Activated CD4-positive, alpha-beta T cell treated with anti-CD3 and anti-CD28 coated beads for 36 hours (primary cell): ENCODE measurements at regions not wholly inside any gene's neighbourhood (a gene's known extent, or its start where the extent isn't known, plus 50 kb on each side); places are given as distances from the start of the nearest gene placed in this dataset.
"Not testable (repeated sequence)": the region's sequence is repeated elsewhere in the genome, so short reads cannot be mapped to it uniquely, and the experiment has no call there.

ENCODE experiments used
- ATAC-seq: fragments of 200-7000 bp; cut with Tn5 transposase; one replicate; pipeline ENCODE4 v1.10.0; 2021; ENCODE audit warnings: mild to moderate bottlenecking, moderate library complexity
- CTCF ChIA-PET: fragments of 350-600 bp; sonication (Branson Sonifier 250); formaldehyde crosslinking; loops from one replicate; lab custom pipeline; 2021; ENCODE audit warnings: antibody characterized with exemption; lab: Charles Lee
- POLR2A ChIA-PET: fragments of 350-600 bp; sonication (Branson Sonifier 250); formaldehyde crosslinking; loops from one replicate; lab custom pipeline; 2021; ENCODE audit warnings: antibody characterized with exemption, inconsistent platforms; lab: Charles Lee
- DNase-seq: peaks from one replicate; pipeline ENCODE4 v3.0.0-alpha.2; 2020
- H3K27ac Mint-ChIP-seq: one replicate; pipeline ENCODE4 v1.8.0; 2021; ENCODE audit warnings: mixed read lengths
- H3K27me3 Mint-ChIP-seq: one replicate; pipeline ENCODE4 v1.8.0; 2021; ENCODE audit warnings: mixed read lengths
- H3K36me3 Mint-ChIP-seq: one replicate; pipeline ENCODE4 v1.8.0; 2021; ENCODE audit warnings: low read depth, mixed read lengths
- H3K4me1 Mint-ChIP-seq: one replicate; pipeline ENCODE4 v1.8.0; 2021; ENCODE audit warnings: mixed read lengths
- H3K4me3 Mint-ChIP-seq: one replicate; pipeline ENCODE4 v1.8.0; 2021; ENCODE audit warnings: mild to moderate bottlenecking, moderate library complexity, mixed read lengths
- H3K9me3 Mint-ChIP-seq: one replicate; pipeline ENCODE4 v1.8.0; 2021; ENCODE audit warnings: low read depth, mixed read lengths
- intact Hi-C, 2 experiments: fragments of 100-400 bp; cut with DNase I in 1 of 2; cut with micrococcal nuclease in 1 of 2; formaldehyde crosslinking; loops; one replicate each; pipeline versions ENCODE4 v1.14.2 to v1.15.1; 2022 to 2024; cut with DNase I, micrococcal nuclease

DNA sequence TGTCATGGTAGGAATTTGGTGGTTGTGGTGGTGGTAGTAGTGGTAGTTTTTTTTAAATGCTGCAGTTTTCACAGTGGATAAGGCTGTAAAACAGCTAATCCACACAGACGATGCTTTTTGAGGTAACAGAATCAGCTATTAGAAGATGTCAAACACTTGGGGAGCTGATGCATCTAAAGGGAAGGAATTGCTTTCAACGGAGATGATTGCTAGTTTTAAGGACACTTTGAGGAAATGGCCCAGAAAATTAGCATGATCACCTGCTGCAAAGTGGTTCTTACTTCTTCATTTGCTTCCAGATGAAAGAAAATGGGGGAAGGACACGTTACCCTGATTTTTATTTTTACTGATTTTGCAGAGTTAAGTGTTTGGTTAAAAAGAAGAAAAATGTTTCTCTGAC lies 178.2 kb upstream of the ATP10B start:
- no peaks in the 10 kb centered on the region for H3K9me3 Mint-ChIP-seq

DNA sequence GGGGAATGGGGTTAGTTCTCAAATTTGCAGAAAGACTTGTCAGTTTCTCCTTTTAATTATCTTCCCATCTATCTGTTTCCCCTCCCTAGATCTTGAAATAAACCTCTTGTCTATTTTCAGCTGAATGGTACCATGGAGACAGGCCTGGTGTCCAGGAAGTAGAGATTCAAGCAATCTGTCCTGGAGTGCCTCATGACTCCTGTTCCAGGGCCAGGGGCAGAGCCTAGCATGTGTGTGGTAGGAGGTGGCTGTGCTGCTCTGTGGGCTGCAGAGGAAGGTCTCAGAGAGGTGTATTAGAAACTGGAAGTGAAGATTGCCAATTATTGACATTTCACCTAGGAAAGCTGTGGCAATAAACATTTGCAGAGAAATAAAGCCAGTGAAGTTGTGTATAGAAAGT lies 175.8 kb upstream of the ATP10B start:
- ChIA-PET CTCF (no interaction called here), POLR2A (no interaction called here)
- intact Hi-C loops, result no loop called here
- no peaks in the 10 kb centered on the region for H3K36me3 Mint-ChIP-seq
- ATAC-seq, result no peak
- no peak for DNase-seq
- no peaks in the 10 kb centered on the region for H3K4me1 Mint-ChIP-seq
- no peaks in the 10 kb centered on the region for H3K9me3 Mint-ChIP-seq
- no peak overlapping the region for H3K4me3 Mint-ChIP-seq
- H3K27ac Mint-ChIP-seq, result no peak overlapping the region
- H3K27me3 Mint-ChIP-seq, result peaks cover 2% of the 10 kb centered on the region

More for the DNA sequence above, 178.2 kb upstream of the ATP10B start:
- no peak for DNase-seq
- Mint-ChIP-seq H3K27ac (no peak overlapping the region), H3K4me3 (no peak overlapping the region), H3K36me3 (no peaks in the 10 kb centered on the region), H3K4me1 (no peaks in the 10 kb centered on the region), H3K27me3 (peaks cover 3% of the 10 kb centered on the region)
- ChIA-PET POLR2A (no interaction called here), CTCF (no interaction called here)
- intact Hi-C loops, result no loop called here
- ATAC-seq, result no peak

DNA sequence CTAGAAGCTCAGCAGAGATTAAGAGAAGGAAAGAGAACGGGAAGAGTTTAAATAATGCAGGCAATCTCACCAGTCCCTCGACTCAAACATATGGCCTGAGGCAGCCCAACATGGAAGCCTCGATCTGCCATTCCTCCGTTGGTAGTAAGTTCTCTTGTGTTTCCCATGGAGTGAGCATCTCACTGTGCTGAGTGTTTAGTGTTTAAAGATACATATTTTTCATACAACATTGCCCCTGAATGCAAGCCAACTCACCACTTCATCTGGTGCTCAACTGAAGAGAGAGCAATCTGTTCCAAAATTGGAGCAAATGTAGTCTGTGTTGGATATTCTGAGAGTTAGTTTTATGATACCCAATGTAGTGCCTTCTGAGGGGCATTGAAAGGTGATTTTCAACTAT lies 171.5 kb upstream of the ATP10B start:
- no peak for ATAC-seq
- POLR2A ChIA-PET, result no interaction called here
- Mint-ChIP-seq H3K4me3 (no peak overlapping the region), H3K4me1 (no peaks in the 10 kb centered on the region), H3K36me3 (no peaks in the 10 kb centered on the region), H3K27me3 (peaks cover 6% of the 10 kb centered on the region), H3K27ac (no peak overlapping the region), H3K9me3 (no peaks in the 10 kb centered on the region)
- intact Hi-C loops, result no loop called here
- no peak for DNase-seq
- CTCF ChIA-PET, result no interaction called here

- Mint-ChIP-seq H3K36me3 (no peaks in the 10 kb centered on the region), H3K4me1 (no peaks in the 10 kb centered on the region), H3K9me3 (no peaks in the 10 kb centered on the region), H3K27me3 (peaks cover 6% of the 10 kb centered on the region), H3K27ac (no peak overlapping the region), H3K4me3 (no peak overlapping the region)
- CTCF ChIA-PET, result no interaction called here
- DNase-seq (no peak), ATAC-seq (no peak)
- POLR2A ChIA-PET, result no interaction called here
- intact Hi-C loops, result no loop called here
Observed at GRCh38 chr5:161022151-161022550, 170.1 kb upstream of the ATP10B start.

DNA sequence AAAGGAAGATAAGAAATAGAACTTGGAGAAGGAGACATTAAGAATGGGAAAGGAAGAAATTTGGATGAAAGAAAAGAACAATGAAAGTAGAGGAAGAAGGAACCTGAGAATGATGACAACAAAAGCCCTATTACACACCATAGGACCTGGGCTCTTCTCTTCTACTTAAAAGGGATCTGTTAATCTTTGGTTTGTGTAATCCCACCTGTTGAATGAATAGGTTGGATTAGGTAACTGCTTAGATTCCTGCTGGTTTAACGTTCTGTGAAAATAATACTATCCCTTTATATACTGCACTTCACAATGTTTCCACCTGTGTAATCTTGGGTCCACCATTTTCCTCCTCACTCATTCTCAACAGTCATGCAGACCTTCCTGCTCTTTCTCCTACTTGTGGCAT lies 157.8 kb upstream of the ATP10B start:
- H3K27ac Mint-ChIP-seq, result no peak overlapping the region
- ChIA-PET POLR2A (no interaction called here), CTCF (no interaction called here)
- ATAC-seq, result no peak
- H3K9me3 Mint-ChIP-seq, result peaks cover 3% of the 10 kb centered on the region
- H3K27me3 Mint-ChIP-seq, result peaks cover 2% of the 10 kb centered on the region
- DNase-seq, result no peak
- no peaks in the 10 kb centered on the region for H3K36me3 Mint-ChIP-seq
- H3K4me3 Mint-ChIP-seq, result no peak overlapping the region
- H3K4me1 Mint-ChIP-seq, result no peaks in the 10 kb centered on the region
- intact Hi-C loops, result no loop called here

DNA sequence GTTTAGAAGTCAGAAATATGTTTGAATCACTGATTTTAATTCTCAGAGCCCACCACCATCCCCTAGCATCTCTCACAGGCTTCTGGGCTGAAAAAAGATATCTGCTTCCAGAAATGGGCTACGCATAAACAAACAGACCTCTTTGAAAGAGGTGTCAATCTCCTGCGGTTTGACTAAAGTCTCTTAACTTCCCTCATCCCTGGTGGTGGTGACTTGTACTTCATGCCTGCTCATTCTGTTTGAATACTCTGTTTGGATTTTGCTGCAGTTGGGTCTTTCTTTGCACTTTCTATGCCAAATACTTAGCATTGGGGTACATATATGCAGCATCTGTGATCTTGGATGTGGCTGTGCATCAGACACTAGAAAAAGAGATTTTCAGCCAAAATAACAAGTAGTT lies 157.2 kb upstream of the ATP10B start:
- no peaks in the 10 kb centered on the region for H3K36me3 Mint-ChIP-seq
- no peak for DNase-seq
- H3K4me1 Mint-ChIP-seq, result no peaks in the 10 kb centered on the region
- H3K27me3 Mint-ChIP-seq, result peaks cover 2% of the 10 kb centered on the region
- peaks cover 6% of the 10 kb centered on the region for H3K9me3 Mint-ChIP-seq
- POLR2A ChIA-PET, result no interaction called here
- H3K27ac Mint-ChIP-seq, result no peak overlapping the region
- CTCF ChIA-PET, result no interaction called here
- H3K4me3 Mint-ChIP-seq, result no peak overlapping the region
- ATAC-seq, result no peak
- intact Hi-C loops, result no loop called here

DNA sequence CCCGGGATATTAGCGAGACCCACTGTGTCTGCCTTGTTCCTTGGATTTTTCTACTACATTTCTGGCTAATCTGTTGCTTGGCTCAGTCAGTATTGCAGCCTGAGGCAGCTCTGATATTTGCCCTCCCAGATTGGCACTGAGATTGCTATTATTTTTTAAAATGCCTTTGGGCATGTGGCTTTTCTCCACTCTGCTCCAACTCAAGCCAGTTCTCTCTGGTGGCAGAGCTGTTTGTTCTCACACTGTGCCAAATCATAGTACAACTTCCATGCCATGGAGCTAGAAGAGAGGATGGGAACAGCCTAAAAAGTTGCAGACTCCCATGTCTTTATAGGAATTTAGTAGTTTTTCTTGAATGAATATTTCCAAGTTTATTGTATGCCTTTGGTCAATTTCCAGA lies 155.9 kb upstream of the ATP10B start:
- ATAC-seq (no peak), DNase-seq (no peak)
- peaks cover 11% of the 10 kb centered on the region for H3K9me3 Mint-ChIP-seq
- intact Hi-C loops, result no loop called here
- no peak overlapping the region for H3K4me3 Mint-ChIP-seq
- ChIA-PET POLR2A (no interaction called here), CTCF (interaction anchor here (0.6 kb wide), 1 partner anchor 167 kb away, joined by 4 read pairs; no protein-coding TSS in a partner anchor)
- no peaks in the 10 kb centered on the region for H3K4me1 Mint-ChIP-seq
- H3K36me3 Mint-ChIP-seq, result no peaks in the 10 kb centered on the region
- H3K27ac Mint-ChIP-seq, result no peak overlapping the region
- H3K27me3 Mint-ChIP-seq, result peaks cover 2% of the 10 kb centered on the region

DNA sequence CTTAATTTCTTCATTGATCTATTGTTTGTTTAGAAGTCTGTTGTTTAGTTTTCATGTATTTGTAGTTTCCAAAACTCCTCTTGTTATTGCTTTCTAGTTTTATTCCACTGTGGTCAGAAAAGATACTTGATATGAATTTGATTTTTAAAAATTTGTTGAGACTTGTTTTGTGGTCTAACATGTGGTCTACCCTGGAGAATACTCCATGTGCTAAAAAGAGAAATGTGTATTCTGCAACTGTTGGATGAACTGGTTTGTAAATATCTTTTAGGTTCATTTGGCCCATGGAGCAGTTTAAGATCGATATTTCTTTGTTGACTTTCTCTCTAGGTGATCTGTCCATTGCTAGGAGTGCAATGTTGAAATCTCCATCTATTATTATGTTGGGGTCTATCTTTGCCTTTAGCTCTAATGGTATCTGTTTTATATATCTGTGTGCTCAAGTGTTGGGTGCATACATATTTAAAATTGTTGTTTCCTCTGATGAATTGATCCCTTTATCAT lies 150.6 kb upstream of the ATP10B start:
- ATAC-seq (no peak), DNase-seq (no peak)
- ChIA-PET POLR2A (no interaction called here), CTCF (no interaction called here)
- Mint-ChIP-seq H3K36me3 (no peaks in the 10 kb centered on the region), H3K4me1 (no peaks in the 10 kb centered on the region), H3K4me3 (no peak overlapping the region), H3K27ac (no peak overlapping the region), H3K27me3 (no peaks in the 10 kb centered on the region), H3K9me3 (peaks cover 12% of the 10 kb centered on the region)
- intact Hi-C loops, result no loop called here

- ChIA-PET CTCF (no interaction called here), POLR2A (no interaction called here)
- no peak for DNase-seq
- no peaks in the 10 kb centered on the region for H3K4me1 Mint-ChIP-seq
- intact Hi-C loops, result no loop called here
- no peaks in the 10 kb centered on the region for H3K36me3 Mint-ChIP-seq
- H3K27ac Mint-ChIP-seq, result no peak overlapping the region
- H3K9me3 Mint-ChIP-seq, result peaks cover 11% of the 10 kb centered on the region
- H3K4me3 Mint-ChIP-seq, result no peak overlapping the region
- H3K27me3 Mint-ChIP-seq, result no peaks in the 10 kb centered on the region
- no peak for ATAC-seq
Observed at GRCh38 chr5:161001604-161002003, 149.6 kb upstream of the ATP10B start.

- ATAC-seq, CTCF ChIA-PET, POLR2A ChIA-PET, intact Hi-C loops, H3K27ac Mint-ChIP-seq, DNase-seq, H3K4me1 Mint-ChIP-seq, H3K36me3 Mint-ChIP-seq, H3K27me3 Mint-ChIP-seq, H3K4me3 Mint-ChIP-seq: not testable (repeated sequence)
- H3K9me3 Mint-ChIP-seq, result peaks cover 11% of the 10 kb centered on the region
Observed at GRCh38 chr5:161001142-161001541, 149.1 kb upstream of the ATP10B start.

GRCh38 chr5:160991205-160991604 lies 139.2 kb upstream of the ATP10B start:
- no peak for ATAC-seq
- ChIA-PET CTCF (no interaction called here), POLR2A (no interaction called here)
- Mint-ChIP-seq H3K36me3 (no peaks in the 10 kb centered on the region), H3K27me3 (peaks cover 2% of the 10 kb centered on the region), H3K4me1 (no peaks in the 10 kb centered on the region), H3K27ac (no peak overlapping the region), H3K9me3 (no peaks in the 10 kb centered on the region), H3K4me3 (no peak overlapping the region)
- intact Hi-C loops, result no loop called here
- no peak for DNase-seq

DNA sequence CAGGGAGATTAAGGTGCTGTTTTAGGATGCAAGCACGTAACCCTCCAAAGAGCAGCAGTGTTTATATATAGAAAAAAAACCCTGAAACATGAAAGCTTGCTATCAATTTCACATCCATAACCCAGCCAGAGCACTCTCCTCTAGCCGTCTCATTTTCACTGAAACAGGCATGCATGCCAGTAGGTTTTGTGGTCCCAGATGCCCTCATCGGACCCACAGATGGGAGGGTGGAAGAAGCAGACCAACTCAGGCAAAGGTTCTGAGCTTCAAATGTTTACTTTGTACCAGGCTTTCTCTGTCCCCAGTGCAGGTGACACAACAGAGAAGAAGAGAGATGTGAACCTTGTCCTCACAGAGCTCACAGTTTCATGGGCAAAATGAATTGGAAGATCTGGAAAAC lies 127.4 kb upstream of the ATP10B start:
- CTCF ChIA-PET, result no interaction called here
- H3K4me1 Mint-ChIP-seq, result no peaks in the 10 kb centered on the region
- peaks cover 9% of the 10 kb centered on the region for H3K27me3 Mint-ChIP-seq
- no peak overlapping the region for H3K4me3 Mint-ChIP-seq
- no peak overlapping the region for H3K27ac Mint-ChIP-seq
- DNase-seq (no peak), ATAC-seq (no peak)
- intact Hi-C loops, result no loop called here
- POLR2A ChIA-PET, result no interaction called here
- no peaks in the 10 kb centered on the region for H3K9me3 Mint-ChIP-seq
- H3K36me3 Mint-ChIP-seq, result no peaks in the 10 kb centered on the region

DNA sequence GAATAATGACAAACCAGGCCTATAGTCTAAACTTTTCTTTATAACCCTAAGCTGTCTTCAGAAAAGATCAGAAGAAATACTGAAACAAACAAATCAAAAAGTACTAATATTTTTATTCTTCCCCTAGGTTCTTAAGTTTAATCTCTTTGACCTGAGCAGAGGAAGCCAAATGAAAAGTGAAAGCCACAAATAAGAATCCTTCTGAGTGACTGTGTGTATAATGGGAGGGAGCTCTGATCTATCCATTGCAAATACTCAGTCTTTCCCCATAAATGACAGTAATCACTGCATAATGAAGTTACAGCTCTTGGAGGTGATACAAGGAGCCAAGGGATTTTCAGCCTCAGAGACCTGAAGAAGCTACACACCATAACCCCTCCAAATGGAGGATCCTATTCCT lies 126.9 kb upstream of the ATP10B start:
- intact Hi-C loops, result no loop called here
- Mint-ChIP-seq H3K27ac (no peak overlapping the region), H3K9me3 (no peaks in the 10 kb centered on the region), H3K4me3 (no peak overlapping the region), H3K4me1 (no peaks in the 10 kb centered on the region), H3K36me3 (no peaks in the 10 kb centered on the region), H3K27me3 (peaks cover 9% of the 10 kb centered on the region)
- ChIA-PET POLR2A (no interaction called here), CTCF (no interaction called here)
- ATAC-seq (no peak), DNase-seq (no peak)
